ENCODE measurements at regions not wholly inside any gene's neighbourhood (a gene's known extent, or its start where the extent isn't known, plus 50 kb on each side); places are given as distances from the start of the nearest gene placed in this dataset.
A peak's percentile ranks its signal among the peaks of the same experiment; 100 is the strongest.

DNA sequence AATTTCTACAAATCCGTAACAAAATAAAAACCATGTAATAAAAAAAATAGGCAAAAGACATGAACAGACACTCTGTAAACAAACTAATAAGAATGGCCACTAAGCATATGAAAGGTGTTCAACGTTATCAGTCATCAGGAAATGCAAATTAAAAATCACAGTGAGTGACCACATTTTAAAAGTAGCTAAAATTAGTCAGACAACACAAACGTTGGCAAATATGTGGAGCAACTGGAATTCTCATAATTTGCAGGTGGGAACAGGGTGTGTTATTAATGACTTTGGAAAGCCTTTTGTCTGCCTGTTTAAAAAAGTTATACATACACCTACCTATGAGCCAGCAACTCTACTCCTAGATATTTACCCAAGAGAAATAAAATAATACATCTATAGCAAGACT is 164.4 kb downstream of the RMI1 start:
- Histone ChIP-seq H3K9me3 (replicated peaks in 1 of 3) (no peaks in the 10 kb centered on the region), H3K27ac (no peak overlapping the region), H3K27me3 (peaks cover 7% of the 10 kb centered on the region), H3K4me1 (replicated peaks in 1 of 2) (peaks cover 0 to 22% of the 10 kb centered on the region in 2 donors), H3K4me3 (no peak overlapping the region), H3K36me3 (replicated peaks in 1 of 2) (no peaks in the 10 kb centered on the region)
- TF ChIP-seq, protein P1, sequence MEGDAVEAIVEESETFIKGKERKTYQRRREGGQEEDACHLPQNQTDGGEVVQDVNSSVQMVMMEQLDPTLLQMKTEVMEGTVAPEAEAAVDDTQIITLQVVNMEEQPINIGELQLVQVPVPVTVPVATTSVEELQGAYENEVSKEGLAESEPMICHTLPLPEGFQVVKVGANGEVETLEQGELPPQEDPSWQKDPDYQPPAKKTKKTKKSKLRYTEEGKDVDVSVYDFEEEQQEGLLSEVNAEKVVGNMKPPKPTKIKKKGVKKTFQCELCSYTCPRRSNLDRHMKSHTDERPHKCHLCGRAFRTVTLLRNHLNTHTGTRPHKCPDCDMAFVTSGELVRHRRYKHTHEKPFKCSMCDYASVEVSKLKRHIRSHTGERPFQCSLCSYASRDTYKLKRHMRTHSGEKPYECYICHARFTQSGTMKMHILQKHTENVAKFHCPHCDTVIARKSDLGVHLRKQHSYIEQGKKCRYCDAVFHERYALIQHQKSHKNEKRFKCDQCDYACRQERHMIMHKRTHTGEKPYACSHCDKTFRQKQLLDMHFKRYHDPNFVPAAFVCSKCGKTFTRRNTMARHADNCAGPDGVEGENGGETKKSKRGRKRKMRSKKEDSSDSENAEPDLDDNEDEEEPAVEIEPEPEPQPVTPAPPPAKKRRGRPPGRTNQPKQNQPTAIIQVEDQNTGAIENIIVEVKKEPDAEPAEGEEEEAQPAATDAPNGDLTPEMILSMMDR (IDR thresholded peaks at IDR 0.05) = no peak
- TF ChIP-seq POLR2A (IDR thresholded peaks at IDR 0.05) = no peak
- intact Hi-C loops (cut with DNase I) = no loop called here
- DNase-seq = no peak
- WGBS, 4 donors = 71 to 75% (median 72%) methylated on average over 3 of the region's 3 CpGs

DNA sequence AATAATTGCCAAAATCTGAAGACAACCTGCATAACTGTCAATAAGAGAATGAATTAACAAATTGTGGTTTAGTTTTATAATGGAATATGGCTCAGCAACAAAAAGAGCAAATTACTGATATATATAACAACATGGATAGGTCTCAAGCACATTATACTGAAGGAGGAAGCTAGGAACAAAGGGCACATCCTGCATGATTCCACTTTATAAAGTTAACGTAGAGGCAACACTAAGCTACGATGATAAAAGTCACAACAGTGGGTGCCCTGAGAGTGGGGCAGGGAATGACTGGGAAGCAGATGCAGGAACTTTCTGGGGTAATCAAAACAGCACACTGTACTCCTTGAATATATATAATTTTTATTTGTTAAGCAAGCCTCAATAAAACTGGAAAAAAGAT is 165.2 kb downstream of the RMI1 start:
- no peak for TF ChIP-seq POLR2A (IDR thresholded peaks at IDR 0.05)
- TF ChIP-seq, protein P1 (IDR thresholded peaks at IDR 0.05) = no peak
- H3K4me1 ChIP-seq (replicated peaks in 1 of 2) = peaks cover 0 to 22% of the 10 kb centered on the region in 2 donors
- H3K27ac ChIP-seq = no peak overlapping the region
- intact Hi-C loops (cut with DNase I) = no loop called here
- WGBS, 4 donors = 85 to 87% (median 86%) methylated on average over 2 of the region's 2 CpGs
- H3K36me3 ChIP-seq (replicated peaks in 1 of 2) = no peaks in the 10 kb centered on the region
- no peaks in the 10 kb centered on the region for H3K9me3 ChIP-seq (replicated peaks in 1 of 3)
- peaks cover 7% of the 10 kb centered on the region for H3K27me3 ChIP-seq
- no peak overlapping the region for H3K4me3 ChIP-seq
- no peak for DNase-seq

DNA sequence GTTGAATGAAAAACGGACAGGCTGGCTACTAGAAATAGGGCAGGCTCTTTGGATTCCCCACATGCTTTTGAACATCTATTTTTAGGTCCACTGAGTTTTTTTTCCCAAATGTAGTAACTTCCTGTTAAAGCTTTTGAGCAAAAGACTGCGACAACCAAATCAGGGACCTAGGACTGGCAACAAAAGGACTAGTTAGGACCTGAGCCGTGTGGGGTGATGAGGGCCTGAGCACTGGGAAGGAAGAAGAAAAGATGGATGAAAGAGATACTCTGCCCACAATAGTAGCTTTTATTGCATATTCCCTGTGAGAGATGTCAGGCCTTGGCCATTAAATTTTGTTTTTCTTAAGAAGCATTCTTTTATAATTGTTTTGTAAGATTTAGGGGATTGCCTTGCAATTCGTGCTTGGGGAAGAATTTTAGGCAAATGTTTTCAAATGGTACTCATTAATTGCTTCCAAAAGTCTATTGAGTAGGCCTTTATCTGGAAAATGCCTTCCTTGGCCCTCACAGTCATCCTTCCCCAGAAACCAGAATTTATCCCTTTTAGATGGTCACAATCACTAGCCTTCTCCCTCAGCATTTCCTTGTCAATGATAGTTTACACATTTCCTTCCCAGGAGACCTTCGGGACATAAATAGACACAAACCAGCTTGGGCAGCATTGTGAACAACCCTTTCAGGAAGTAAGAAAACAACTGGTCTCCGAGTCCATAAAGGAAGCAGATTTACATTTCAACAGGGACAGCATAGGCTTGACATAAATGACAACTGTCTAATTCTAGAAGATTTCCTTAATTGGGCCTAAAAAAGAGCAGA is 166.5 kb downstream of the RMI1 start:
- DNase-seq = no peak
- H3K4me3 ChIP-seq = no peak overlapping the region
- peaks cover 0 to 17% of the 10 kb centered on the region in 2 donors for H3K4me1 ChIP-seq (replicated peaks in 1 of 2)
- TF ChIP-seq, protein P1 (IDR thresholded peaks at IDR 0.05) = no peak
- no peak for TF ChIP-seq POLR2A (IDR thresholded peaks at IDR 0.05)
- intact Hi-C loops (cut with DNase I) = no loop called here
- H3K27me3 ChIP-seq = peaks cover 2% of the 10 kb centered on the region
- no peaks in the 10 kb centered on the region for H3K36me3 ChIP-seq (replicated peaks in 1 of 2)
- WGBS, 4 donors = 39 to 54% (median 48%) methylated on average over 6 of the region's 6 CpGs
- peak overlapping the region in 2 of 5 donors; percentile 53 to 56 for H3K27ac ChIP-seq
- H3K9me3 ChIP-seq (replicated peaks in 1 of 3) = no peaks in the 10 kb centered on the region

DNA sequence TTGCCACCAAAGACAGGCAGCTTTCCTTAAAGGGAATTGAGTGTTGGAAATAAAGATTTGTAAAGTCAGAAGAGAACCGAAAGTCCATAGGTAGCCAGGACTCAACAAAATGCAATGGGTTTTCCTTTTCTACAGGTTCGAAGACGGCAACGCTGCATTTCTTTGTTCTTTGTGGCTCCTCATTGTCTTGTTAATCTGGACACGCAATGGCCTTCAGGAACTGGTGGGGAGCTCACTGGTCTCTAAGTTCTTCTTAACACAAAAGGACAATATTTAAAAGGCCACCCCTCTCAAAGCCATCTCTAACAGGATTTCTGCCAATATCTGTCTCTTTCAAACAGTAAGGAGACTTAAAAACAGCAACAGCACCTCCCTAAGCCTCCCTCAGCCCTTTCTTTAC is 170.6 kb downstream of the RMI1 start:
- no peak for TF ChIP-seq POLR2A (IDR thresholded peaks at IDR 0.05)
- TF ChIP-seq, protein P1 (IDR thresholded peaks at IDR 0.05) = no peak
- H3K27ac ChIP-seq = no peak overlapping the region
- peaks cover 0 to 17% of the 10 kb centered on the region in 2 donors for H3K4me1 ChIP-seq (replicated peaks in 1 of 2)
- 81 to 95% (median 87%) methylated on average over 5 of the region's 5 CpGs for WGBS, 4 donors
- no peaks in the 10 kb centered on the region for H3K27me3 ChIP-seq
- no peak overlapping the region for H3K4me3 ChIP-seq
- no peaks in the 10 kb centered on the region for H3K36me3 ChIP-seq (replicated peaks in 1 of 2)
- DNase-seq = no peak
- intact Hi-C loops (cut with DNase I) = no loop called here
- no peaks in the 10 kb centered on the region for H3K9me3 ChIP-seq (replicated peaks in 1 of 3)
